GM21423 (cell line): ENCODE measurements at regions not wholly inside any gene's neighbourhood (a gene's known extent, or its start where the extent isn't known, plus 50 kb on each side); places are given as distances from the start of the nearest gene placed in this dataset.
"Not testable (repeated sequence)": the region's sequence is repeated elsewhere in the genome, so short reads cannot be mapped to it uniquely, and the experiment has no call there.

ENCODE experiments used
- ATAC-seq: cut with Tn5 transposase; IDR thresholded peaks from one replicate; pipeline ENCODE4 v1.9.1; 2021; ENCODE audit warnings: mild to moderate bottlenecking, moderate library complexity; ENCODE audit not compliant: unreplicated experiment

DNA sequence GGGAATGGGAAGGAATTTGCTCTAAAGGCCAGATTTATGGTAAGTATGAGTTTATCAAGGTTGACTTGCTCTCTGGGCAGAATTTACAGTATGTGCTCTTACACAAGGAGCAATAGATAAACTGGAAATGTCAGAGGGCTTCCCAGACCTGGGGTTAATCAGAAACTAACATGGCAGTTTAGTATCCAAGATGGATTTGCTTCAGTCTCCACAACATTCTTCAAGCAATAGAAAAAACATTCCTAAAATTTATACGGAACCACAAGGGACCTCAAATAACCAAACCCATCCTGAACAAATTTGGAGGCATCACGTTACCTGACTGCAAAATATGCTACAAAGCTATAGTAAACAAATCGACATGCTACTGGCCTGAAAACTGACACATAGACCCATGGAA lies 606.7 kb upstream of the CHRM3 start:
- no peak for ATAC-seq

DNA sequence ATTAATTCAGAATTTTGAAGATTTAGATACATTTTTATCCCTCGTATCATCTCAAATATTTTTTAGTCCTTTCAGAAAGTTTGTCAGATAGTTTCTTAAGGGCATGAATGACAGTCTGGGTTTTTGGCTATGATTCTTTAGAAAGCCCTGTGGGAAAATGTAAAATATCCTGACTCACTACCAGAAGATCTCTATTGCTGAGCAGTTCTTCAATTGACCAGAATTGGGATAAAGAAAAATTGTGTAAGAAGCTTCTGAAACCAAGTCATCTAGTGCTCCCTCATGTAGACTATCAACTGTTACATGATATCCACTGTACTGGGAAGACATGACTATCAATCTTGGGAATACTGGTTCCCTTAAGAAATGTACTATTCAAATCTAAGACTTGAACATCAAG lies 608.3 kb upstream of the CHRM3 start:
- no peak for ATAC-seq

DNA sequence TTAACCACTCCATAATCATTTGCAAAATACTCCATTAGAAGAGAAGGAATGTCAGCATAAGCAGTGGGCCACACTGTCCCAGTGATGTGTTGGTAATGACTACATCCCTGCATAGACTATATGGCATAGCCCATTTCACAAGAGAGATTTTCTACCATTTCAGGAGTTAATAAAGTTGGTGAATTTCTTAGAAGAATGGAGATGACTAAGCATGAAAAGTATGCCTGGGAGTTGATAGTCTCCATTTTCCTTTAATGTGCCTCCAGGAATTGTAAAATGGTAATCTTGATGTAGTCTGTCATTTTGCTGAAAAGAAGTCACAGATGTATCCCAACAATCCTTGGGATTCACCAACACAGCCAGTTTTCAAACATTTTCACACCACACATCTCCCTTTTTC lies 608.8 kb upstream of the CHRM3 start:
- no peak for ATAC-seq

DNA sequence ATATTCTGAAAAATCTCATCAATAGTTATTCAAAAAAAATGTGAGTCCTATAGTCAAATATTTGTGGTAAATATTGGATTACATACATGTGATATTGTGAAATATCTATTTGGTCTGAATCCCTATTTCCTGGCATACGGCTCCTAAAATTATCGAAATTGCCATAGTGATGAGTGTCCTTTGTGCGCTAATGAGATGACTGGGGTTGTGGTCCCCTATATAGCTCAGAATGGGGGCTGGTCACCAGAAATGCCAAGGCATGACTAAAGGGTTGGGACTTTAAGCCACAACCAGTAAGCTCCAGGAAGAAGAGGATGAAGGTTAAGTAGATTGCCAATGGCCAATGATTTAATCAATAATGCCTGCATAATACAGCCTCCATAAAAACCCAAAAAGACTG lies 610.2 kb upstream of the CHRM3 start:
- no peak for ATAC-seq

DNA sequence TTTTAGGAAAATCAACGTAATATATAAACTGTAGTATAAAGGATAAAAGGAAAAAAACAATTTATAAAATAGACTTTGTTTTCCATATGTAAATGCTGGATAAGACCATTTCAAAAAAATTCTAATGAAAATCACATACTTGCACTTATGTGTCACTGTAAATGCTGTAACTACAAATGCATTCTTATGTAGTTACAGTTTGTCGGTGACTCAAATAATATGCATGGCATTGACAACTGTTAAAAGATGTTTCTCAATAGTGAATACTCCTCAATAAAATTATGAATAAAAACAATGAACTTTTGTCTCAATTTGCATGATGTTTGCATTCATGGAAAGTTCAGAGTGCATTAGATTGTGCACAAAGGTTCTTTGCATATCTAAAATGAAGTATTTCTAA lies 614.0 kb upstream of the CHRM3 start:
- ATAC-seq = no peak

DNA sequence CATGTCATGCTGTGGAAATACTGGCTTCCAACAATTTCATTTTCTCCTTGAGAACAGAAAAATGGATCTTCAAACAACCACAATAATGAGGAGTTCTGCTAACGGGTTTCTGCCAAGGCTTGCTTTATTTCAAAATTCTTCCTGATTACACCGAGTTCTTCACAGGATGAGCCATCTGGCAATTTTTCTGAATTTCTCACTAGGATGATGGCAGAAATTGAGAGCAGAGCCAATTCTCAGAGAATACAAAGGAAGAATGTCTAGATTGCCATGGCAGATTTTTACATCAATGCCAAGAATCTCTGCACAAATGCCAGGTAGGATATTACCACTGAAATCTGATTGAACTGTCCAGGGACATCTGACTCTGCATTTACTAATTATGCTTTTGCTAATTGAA lies 619.0 kb upstream of the CHRM3 start:
- no peak for ATAC-seq

DNA sequence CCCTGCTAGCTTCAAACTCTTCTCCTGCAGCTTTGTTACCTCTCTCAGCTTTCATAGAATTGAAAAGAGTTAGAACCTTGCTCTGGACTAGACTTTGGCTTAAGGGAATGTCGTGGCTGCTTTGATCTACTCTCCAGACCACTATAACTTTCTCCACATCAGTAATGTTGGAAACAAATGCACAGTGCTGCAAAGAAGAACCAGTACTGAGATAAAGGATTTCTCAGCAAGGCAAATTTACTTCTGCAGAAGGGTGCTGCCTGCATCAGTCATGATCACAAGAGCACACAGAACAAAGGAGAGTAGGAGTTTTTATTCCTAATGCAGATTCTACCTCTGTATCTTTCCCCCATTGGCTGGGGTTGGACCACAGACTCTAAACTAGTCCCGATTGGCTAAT lies 621.6 kb upstream of the CHRM3 start:
- ATAC-seq = no peak

DNA sequence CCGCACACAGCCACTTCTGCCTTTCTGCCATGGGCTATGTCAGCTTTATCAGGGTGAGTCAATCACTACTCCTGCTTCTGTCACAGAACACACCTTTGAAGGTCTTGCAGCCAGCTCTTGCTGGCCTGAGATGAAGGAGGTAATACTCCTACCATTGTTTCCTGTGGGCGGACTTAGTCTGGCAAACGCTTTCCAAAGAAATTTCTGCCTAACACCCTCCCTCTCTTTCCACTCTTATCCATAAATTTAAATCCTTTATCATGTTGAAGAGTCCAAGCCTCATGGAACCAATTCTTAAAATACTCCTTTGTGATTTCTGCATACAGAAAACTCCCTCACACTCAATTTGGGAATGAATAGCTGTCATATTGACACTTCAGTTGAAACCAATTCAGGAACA lies 633.1 kb upstream of the CHRM3 start:
- no peak for ATAC-seq

DNA sequence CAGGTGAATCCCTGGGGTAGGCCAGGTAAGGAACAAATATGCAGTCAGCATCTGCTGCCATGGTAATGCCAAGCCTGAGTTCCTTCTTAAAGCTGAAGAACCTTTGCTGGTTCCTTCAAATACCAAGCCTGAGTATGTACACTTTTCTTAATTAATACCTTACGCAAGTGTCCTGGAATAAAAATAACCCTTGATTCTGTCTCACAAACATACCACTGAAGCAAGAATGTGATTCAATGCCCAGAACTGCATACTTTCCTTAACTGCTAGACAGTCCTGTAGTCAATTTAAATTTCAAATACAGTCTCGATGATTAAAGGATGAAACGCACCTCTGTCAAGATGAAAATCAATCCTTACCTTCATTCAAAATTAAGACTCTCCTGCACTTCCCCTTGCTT lies 634.0 kb upstream of the CHRM3 start:
- no peak for ATAC-seq

DNA sequence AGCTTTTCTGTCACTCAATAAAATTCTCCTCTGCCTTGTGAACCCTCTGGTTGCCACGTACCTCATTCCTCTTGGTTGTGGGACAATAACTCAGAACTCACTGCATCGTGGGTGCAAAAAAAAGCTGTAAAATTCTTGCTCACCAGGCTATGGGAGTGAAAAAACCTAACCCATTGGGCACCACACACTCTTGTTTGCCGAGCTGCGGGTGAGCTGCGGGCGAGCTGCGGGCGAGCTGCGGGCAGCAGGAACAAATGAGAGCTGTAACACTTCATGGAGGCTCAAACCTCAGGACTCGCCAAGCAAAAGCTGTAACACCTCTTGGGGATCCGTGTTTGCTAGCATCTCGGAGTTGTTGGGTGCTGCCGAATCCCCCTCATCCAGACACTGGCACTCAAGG lies 641.3 kb upstream of the CHRM3 start:
- ATAC-seq = no peak

DNA sequence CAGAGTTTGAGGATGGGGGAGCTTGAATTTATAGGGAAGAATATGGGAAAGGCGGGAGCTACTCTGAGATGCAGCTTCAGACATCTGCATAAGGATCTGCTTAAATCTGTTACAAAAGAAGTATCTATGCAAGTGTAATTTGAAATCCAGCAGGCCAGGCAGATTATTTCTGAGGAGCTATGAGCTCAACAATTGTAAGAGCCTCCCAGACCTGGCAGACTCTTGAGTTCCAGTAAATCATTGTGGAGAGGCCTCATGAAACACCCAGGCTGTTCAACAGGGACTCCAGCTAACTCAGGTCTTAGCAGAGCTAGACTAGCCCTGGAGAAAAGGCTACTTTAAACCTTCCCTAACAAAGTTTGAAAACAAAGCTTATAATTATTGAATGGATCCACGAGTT lies 647.5 kb upstream of the CHRM3 start:
- ATAC-seq = no peak

DNA sequence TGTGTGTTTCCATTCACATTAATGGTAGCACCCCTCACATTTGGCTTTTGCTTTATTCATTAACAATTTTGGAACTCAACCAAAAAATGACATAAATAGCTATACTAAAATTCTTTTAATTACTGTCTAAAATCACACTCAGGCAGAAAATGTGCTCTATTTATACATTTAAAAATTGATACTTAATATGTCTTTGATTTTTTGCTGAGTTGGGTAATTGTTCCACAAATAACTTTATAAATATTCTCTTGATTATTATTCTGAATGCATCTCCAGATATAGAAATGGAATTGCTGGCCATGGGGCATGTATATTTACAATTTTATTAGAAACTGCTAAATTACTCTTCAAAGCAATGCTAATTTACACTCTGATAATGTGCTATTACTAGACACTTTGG lies 658.7 kb upstream of the CHRM3 start:
- no peak for ATAC-seq

DNA sequence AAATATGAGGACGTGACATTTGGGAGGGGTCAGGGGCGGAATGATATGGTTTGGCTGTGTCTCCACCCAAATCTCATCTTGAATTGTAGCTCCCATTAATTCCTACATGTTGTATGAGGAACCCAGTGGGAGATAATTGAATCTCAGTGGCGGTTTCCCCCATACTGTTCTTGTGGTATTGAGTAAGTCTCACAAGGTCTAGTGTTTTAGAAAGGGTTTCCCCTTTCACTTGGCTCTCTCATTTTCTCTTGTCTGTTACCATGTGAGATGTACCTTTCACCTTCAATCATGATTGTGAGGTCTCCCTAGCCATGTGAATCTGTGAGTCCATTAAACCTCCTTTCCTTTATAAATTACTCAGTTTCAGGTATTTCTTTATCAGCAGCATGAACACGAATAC lies 663.6 kb upstream of the CHRM3 start:
- ATAC-seq = no peak

DNA sequence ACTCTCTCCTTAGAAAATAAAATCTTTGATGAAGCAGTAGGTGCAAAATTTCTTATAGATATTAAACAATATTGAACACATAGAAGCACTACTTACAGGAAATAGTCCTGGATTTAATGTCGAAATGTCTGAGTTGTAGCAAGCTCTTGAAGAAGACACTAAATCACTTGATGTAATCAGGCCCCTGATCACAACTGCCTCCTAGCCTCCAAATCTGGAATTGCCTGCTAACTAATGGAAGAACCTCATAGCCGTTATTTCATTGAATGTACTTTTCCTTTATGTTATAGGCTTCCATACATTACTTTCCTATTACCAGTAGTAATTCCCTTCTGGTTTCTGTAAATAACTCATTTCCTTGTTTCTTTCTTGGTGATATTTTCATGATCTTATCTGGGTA lies 675.7 kb upstream of the CHRM3 start:
- ATAC-seq = no peak

DNA sequence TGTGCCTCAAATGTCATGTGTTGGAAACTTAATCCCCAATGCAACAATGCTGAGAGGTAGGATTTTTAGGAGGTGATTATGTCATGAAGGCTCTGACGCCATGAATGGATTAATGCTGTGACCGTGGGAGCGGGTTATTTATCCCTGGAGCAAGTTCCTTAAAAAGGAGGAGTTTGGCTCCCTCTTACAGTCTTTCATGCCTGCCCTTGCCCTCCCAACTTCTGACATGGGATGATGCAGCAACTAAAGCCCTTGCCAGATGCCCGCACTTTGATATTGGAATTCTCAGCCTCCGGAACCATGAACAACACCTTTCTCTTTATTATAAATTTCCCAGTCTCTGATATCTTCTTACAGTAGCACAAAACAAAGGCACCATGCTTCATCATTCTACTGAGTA lies 685.3 kb upstream of the CHRM3 start:
- no peak for ATAC-seq

DNA sequence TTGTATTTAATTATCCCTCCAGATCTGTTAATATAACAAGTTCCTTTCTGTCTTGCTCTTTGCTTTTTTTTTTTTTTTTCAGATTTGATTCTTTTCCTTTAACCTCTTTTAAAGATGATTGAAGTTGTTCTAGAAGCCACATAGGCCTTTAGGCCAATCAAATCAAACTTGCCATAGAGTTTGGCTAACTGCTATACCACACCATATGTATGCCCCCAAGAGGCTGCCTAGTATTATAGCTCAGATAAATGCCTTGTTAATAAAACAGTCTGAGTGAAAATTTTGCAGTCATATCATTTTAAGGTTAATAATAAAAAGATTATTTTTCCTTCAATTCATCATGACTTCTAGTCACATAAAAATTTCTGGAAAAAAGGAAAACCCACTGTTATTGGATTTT lies 696.0 kb upstream of the CHRM3 start:
- ATAC-seq = no peak

DNA sequence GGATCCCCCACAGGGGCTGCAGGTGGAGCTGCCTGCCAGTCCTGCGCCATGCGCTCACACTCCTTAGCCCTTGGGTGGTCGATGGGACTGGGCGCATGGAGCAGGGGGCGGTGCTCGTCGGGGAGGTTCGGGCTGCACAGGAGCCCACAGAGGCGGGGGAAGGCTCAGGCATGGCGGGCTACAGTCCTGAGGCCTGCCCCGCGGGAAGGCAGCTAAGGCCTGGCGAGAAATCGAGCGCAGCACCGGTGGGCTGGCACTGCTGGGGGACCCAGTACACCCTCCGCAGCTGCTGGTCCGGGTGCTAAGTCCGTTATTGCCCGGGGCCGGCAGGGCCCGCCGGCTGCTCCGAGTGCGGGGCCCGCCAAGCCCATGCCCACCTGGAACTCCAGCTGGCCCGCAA lies 701.8 kb upstream of the CHRM3 start:
- ATAC-seq = not testable (repeated sequence)

DNA sequence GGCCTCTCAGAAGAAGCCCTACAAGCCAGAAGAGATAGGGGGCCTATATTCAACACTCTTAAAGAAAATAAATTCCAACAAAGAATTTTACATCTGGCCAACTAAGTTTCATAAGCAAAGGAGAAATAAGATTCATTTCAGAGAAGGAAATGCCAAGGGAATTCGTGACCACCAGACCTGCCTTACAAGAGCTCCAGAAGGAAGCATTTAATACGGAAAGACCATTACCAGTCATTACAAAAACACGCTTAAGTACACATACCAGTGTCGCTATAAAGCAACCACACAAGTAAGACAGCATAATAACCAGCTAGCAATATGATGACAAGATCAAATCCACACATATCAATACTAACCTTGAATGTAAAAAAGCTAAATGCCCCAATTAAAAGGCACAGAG lies 704.9 kb upstream of the CHRM3 start:
- no peak for ATAC-seq

DNA sequence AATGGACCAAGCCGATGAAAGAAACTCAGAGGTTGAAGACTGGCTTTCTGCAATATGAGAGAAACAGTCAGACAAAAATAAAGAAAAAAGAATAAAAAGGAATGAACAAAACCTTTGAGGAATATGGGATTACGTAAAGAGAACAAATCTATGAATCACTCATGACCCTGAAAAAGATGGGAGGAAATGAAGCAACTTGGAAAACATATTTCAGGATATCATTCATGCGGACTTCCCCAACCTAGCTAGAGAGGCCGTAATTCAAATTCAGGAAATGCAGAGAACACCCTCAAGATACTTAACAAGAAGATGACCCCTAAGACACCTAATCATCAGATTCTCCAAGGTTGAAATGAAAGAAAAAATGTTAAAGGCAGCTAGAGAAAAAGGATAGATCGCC lies 705.3 kb upstream of the CHRM3 start:
- no peak for ATAC-seq

DNA sequence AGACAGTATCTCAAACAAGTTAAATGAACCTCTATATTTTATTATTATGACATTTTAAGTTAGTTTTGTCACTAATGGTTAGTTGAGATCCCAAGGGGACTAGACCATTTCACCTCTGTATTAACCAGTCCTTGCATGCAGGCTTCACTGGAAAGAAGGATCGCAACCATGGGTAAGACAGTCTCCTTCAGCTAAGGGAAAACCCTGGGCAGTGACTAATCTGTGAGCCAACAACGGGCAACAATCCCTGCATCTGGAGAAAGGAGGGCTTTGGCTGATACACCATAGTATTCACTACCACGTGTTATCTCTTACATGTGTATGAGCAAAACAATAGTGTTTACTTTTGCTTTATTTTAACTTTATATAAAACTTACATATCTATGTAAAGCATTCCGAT lies 708.8 kb upstream of the CHRM3 start:
- no peak for ATAC-seq

DNA sequence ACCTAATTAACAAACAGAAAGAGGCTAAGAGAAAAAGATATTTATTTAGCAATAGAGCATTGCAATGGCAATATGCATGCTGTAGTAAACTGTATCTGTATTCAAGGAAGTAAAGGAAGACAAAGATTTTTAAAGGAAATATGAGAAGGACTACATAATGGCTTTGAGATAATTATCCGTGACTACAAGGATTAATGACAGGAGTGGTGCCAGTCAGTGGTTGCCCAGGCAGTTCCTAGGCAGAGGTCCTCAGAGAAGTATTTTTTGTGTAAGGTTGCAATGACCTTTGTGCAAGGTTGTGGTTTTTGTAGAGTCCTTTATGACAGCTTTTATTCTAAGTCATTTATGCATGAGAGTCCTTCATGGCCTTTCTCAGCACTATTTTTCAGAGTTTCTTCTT lies 711.1 kb upstream of the CHRM3 start:
- ATAC-seq = no peak

DNA sequence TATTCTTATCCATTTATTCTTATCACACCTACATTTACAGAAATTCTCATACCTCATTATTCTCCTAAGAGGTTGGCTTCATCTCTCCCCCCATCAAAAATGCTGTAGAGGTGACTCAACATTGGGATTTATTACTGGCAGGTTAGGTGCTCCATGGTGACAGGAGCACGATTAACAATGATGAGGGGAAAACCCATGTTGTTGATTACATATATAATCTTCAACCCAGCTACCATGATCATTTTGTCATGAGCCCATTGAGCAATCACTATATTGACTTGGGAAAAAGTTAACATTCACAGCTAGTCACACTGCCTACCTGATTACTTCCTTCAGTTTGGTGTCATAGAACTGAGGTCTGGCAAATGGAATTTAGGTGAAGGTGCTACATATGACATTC lies 712.1 kb upstream of the CHRM3 start:
- no peak for ATAC-seq

DNA sequence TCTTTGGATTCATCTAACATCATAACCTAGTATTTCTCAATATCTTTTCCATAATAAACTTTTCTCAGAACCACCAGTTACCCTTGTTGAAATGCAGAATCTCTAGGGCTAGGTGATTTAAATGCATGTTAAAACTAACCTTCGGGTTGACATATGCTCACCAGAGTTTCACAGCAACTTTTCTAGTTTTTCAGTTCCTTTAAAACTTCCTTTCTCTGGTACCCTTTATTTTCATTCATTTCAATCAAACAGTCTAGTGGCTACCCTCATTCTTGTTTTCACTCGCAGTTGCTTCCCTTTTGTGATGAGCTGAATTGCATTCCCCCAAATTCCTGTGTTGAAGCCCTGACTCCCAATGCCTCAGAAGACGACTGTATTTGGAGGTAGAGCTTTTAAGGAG lies 712.8 kb upstream of the CHRM3 start:
- ATAC-seq = no peak

DNA sequence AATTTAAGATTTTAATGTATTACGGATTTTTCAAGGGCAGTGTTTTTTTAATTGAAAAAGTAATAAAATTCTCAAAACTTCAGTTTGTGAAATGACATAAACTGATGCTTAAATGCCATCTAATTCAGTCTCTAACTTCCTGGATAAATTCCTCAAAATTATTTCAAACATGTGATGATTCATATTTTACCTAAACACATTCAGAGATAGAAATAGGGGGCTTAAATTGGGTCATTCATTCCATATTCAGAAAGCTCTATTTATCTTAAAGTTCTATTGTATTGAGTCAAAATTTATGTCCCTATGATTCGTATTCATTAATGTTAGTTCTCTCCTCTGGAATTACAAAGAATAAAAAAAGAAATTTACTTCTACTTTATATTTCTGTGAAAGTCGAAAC lies 713.6 kb upstream of the CHRM3 start:
- no peak for ATAC-seq
